ENCODE measurements at regions not wholly inside any gene's neighbourhood (a gene's known extent, or its start where the extent isn't known, plus 50 kb on each side); places are given as distances from the start of the nearest gene placed in this dataset.

GRCh38 chr22:49138250-49138790, 689.4 kb downstream of the BRD1 start:
- Histone ChIP-seq H3K4me3 (ENCODE audit: insufficient read depth, low read depth, low read length, poor library complexity, severe bottlenecking) (no peak overlapping the region), H3K9me3 (ENCODE audit: control insufficient read depth, low read length) (no peaks in the 10 kb centered on the region), H3K36me3 (ENCODE audit: control insufficient read depth, insufficient read depth, low read length) (no peaks in the 10 kb centered on the region), H3K4me1 (ENCODE audit: control insufficient read depth, insufficient read depth, low read length, poor library complexity, severe bottlenecking) (no peaks in the 10 kb centered on the region), H3K27me3 (replicated peaks; ENCODE audit: control insufficient read depth, insufficient read depth, low read length, poor library complexity, severe bottlenecking) (no peaks in the 10 kb centered on the region), H3K27ac (ENCODE audit: insufficient read depth, low read length, poor library complexity, severe bottlenecking) (no peak overlapping the region)
- no peak for DNase-seq

GRCh38 chr22:49137206-49137840, 690.4 kb downstream of the BRD1 start:
- DNase-seq, result no peak
- Histone ChIP-seq H3K9me3 (ENCODE audit: control insufficient read depth, low read length) (no peaks in the 10 kb centered on the region), H3K36me3 (ENCODE audit: control insufficient read depth, insufficient read depth, low read length) (no peaks in the 10 kb centered on the region), H3K27ac (ENCODE audit: insufficient read depth, low read length, poor library complexity, severe bottlenecking) (no peak overlapping the region), H3K4me1 (ENCODE audit: control insufficient read depth, insufficient read depth, low read length, poor library complexity, severe bottlenecking) (no peaks in the 10 kb centered on the region), H3K27me3 (replicated peaks; ENCODE audit: control insufficient read depth, insufficient read depth, low read length, poor library complexity, severe bottlenecking) (no peaks in the 10 kb centered on the region), H3K4me3 (ENCODE audit: insufficient read depth, low read depth, low read length, poor library complexity, severe bottlenecking) (no peak overlapping the region)

DNA sequence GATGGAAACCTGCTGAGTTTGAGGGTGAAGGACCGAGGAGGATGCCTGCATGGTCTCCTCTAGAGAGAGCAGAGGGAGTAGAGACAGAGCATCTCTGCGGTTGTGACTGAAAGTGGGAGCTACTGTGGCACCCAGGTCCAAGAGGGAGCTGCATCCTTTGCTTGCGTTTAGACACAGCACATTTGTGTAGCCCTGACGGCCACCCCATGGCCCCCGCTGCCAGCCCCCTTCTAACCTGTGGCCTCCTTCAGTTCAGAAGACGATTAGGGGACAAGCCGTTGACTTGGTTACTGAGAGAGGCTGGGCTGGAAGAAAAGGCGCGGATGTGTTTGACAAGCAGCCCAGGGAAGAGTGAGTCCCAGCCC, 690.9 kb downstream of the BRD1 start:
- H3K9me3 ChIP-seq (ENCODE audit: control insufficient read depth, low read length), result no peaks in the 10 kb centered on the region

DNA sequence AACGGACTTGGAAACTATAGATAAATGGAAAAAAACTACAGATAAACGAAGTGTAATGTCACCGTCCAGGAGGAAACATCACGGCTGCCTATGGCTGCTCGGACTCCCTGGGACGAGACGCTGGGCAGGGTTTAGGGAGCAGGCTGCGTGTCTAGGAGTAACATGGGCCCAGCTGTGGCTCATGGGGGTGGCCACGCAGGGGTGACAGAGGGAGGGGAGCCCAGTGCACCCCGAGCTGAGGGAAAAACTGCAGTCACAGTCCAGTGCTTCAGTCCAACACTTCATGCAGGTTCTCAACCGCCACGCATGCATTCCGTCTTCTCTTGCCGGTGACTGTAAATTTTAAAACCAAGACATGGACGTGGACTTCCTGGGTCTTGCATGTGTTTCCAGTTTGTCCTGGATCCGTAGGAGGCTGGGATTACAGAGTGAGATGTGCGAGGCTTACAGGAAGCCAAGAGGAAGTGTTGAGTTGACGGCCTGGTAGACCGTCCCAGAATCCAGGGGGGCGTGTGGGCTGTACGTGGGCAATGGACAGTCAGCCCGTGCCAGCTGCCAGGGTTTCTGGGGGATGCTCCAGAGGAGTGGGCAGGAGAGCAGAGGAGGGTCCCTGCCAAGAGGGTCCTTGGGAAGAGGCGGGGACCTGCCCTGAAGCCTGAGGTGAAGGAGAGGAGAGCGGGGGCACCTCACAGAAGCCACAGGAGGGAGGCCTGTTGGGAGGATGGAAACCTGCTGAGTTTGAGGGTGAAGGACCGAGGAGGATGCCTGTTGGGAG, 691.4 kb downstream of the BRD1 start:
- H3K36me3 ChIP-seq (ENCODE audit: control insufficient read depth, insufficient read depth, low read length), result no peaks in the 10 kb centered on the region
- H3K4me3 ChIP-seq (ENCODE audit: insufficient read depth, low read depth, low read length, poor library complexity, severe bottlenecking), result no peak overlapping the region
- no peaks in the 10 kb centered on the region for H3K27me3 ChIP-seq (replicated peaks; ENCODE audit: control insufficient read depth, insufficient read depth, low read length, poor library complexity, severe bottlenecking)
- DNase-seq, result no peak
- H3K4me1 ChIP-seq (ENCODE audit: control insufficient read depth, insufficient read depth, low read length, poor library complexity, severe bottlenecking), result no peaks in the 10 kb centered on the region
- H3K27ac ChIP-seq (ENCODE audit: insufficient read depth, low read length, poor library complexity, severe bottlenecking), result no peak overlapping the region
- H3K9me3 ChIP-seq (ENCODE audit: control insufficient read depth, low read length), result no peaks in the 10 kb centered on the region

More for the DNA sequence above, 690.9 kb downstream of the BRD1 start:
- H3K27ac ChIP-seq (ENCODE audit: insufficient read depth, low read length, poor library complexity, severe bottlenecking), result no peak overlapping the region
- H3K4me3 ChIP-seq (ENCODE audit: insufficient read depth, low read depth, low read length, poor library complexity, severe bottlenecking), result no peak overlapping the region
- DNase-seq, result no peak
- no peaks in the 10 kb centered on the region for H3K4me1 ChIP-seq (ENCODE audit: control insufficient read depth, insufficient read depth, low read length, poor library complexity, severe bottlenecking)
- no peaks in the 10 kb centered on the region for H3K27me3 ChIP-seq (replicated peaks; ENCODE audit: control insufficient read depth, insufficient read depth, low read length, poor library complexity, severe bottlenecking)
- no peaks in the 10 kb centered on the region for H3K36me3 ChIP-seq (ENCODE audit: control insufficient read depth, insufficient read depth, low read length)

DNA sequence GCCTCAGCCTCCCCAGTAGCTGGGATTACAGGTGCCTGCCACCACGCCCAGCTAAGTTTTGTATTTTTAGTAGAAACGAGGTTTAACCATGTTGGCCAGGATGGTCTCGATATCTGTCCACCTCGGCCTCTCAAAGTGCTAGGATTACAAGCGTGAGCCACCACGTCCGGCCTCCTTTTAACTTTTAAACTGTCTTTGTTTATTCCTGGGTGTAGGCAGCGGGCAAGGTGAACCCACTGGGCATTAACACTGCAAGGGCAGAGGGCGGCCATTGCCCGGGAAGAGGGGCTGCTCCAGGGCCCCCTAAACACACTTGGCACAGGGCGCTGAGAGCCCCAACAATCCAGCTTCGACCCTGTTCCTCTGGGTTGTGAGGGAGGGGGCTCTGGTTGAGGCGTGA, 693.6 kb downstream of the BRD1 start:
- Histone ChIP-seq H3K9me3 (ENCODE audit: control insufficient read depth, low read length) (no peaks in the 10 kb centered on the region), H3K27me3 (replicated peaks; ENCODE audit: control insufficient read depth, insufficient read depth, low read length, poor library complexity, severe bottlenecking) (no peaks in the 10 kb centered on the region), H3K4me3 (ENCODE audit: insufficient read depth, low read depth, low read length, poor library complexity, severe bottlenecking) (no peak overlapping the region), H3K27ac (ENCODE audit: insufficient read depth, low read length, poor library complexity, severe bottlenecking) (no peak overlapping the region), H3K36me3 (ENCODE audit: control insufficient read depth, insufficient read depth, low read length) (no peaks in the 10 kb centered on the region), H3K4me1 (ENCODE audit: control insufficient read depth, insufficient read depth, low read length, poor library complexity, severe bottlenecking) (no peaks in the 10 kb centered on the region)
- no peak for DNase-seq

DNA sequence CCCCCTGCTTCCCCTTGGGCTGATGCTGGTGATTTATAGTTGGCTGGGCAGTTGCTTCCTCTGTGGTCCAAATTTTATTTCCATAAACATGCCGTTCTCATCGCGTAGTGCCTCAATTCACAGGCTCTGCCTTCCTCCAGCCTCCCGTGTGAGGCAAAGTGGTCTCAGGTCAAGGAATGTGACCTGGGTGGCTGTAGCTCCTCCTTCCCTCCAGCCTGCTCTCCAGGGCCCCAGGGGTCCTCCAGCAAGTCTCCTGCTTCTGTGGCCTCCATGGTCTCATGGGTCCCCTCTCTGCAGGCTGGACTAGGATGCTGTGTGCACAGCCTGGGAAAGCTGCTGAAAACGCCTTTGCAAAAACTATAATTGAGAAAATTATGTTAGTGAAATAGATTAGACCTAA, 694.1 kb downstream of the BRD1 start:
- Histone ChIP-seq H3K4me3 (ENCODE audit: insufficient read depth, low read depth, low read length, poor library complexity, severe bottlenecking) (no peak overlapping the region), H3K36me3 (ENCODE audit: control insufficient read depth, insufficient read depth, low read length) (no peaks in the 10 kb centered on the region), H3K4me1 (ENCODE audit: control insufficient read depth, insufficient read depth, low read length, poor library complexity, severe bottlenecking) (no peaks in the 10 kb centered on the region), H3K27ac (ENCODE audit: insufficient read depth, low read length, poor library complexity, severe bottlenecking) (no peak overlapping the region), H3K27me3 (replicated peaks; ENCODE audit: control insufficient read depth, insufficient read depth, low read length, poor library complexity, severe bottlenecking) (no peaks in the 10 kb centered on the region), H3K9me3 (ENCODE audit: control insufficient read depth, low read length) (no peaks in the 10 kb centered on the region)
- no peak for DNase-seq

DNA sequence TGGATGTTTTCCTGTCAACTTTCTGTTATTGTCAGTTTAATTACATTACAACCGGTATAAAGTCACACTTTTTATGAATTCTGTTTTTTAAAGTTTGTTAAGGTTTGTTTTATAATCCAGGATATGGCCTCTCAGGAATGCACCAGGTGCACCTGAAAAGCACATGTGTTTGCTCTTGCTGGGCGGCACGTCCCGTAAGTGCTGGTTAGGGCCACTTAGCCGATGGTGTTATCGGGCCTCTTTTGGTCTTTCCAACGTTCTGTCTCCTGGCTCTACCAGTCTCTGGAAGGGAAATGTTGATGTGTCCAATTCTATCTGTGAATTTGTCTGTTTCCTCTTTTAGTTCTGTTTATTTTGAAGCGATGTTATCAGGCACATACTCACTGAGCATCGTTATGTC, 695.7 kb downstream of the BRD1 start:
- no peaks in the 10 kb centered on the region for H3K4me1 ChIP-seq (ENCODE audit: control insufficient read depth, insufficient read depth, low read length, poor library complexity, severe bottlenecking)
- H3K9me3 ChIP-seq (ENCODE audit: control insufficient read depth, low read length), result no peaks in the 10 kb centered on the region
- H3K36me3 ChIP-seq (ENCODE audit: control insufficient read depth, insufficient read depth, low read length), result no peaks in the 10 kb centered on the region
- no peak for DNase-seq
- no peaks in the 10 kb centered on the region for H3K27me3 ChIP-seq (replicated peaks; ENCODE audit: control insufficient read depth, insufficient read depth, low read length, poor library complexity, severe bottlenecking)
- no peak overlapping the region for H3K4me3 ChIP-seq (ENCODE audit: insufficient read depth, low read depth, low read length, poor library complexity, severe bottlenecking)
- no peak overlapping the region for H3K27ac ChIP-seq (ENCODE audit: insufficient read depth, low read length, poor library complexity, severe bottlenecking)

DNA sequence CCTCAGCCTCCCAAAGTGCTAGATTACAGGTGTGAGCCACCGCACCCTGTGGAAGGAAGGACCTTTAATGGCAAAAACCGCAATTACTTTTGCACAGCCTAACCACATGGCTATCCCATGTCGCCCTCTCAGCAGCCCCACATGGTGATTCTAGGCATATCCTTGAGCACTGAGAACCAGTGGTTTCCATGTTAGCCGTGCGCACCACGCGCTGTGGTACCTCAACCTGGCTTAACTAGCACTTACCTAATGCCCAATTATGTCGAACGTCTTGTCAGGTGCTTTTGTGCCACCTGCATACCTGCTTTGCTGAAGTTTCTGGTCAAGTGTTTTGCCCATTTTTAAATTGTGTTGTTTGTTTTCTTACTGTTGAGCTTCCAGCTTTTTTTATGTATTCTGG, 697.9 kb downstream of the BRD1 start:
- DNase-seq, result no peak
- H3K9me3 ChIP-seq (ENCODE audit: control insufficient read depth, low read length), result no peaks in the 10 kb centered on the region
- H3K4me1 ChIP-seq (ENCODE audit: control insufficient read depth, insufficient read depth, low read length, poor library complexity, severe bottlenecking), result no peaks in the 10 kb centered on the region
- no peaks in the 10 kb centered on the region for H3K36me3 ChIP-seq (ENCODE audit: control insufficient read depth, insufficient read depth, low read length)
- H3K27ac ChIP-seq (ENCODE audit: insufficient read depth, low read length, poor library complexity, severe bottlenecking), result no peak overlapping the region
- no peak overlapping the region for H3K4me3 ChIP-seq (ENCODE audit: insufficient read depth, low read depth, low read length, poor library complexity, severe bottlenecking)
- no peaks in the 10 kb centered on the region for H3K27me3 ChIP-seq (replicated peaks; ENCODE audit: control insufficient read depth, insufficient read depth, low read length, poor library complexity, severe bottlenecking)

DNA sequence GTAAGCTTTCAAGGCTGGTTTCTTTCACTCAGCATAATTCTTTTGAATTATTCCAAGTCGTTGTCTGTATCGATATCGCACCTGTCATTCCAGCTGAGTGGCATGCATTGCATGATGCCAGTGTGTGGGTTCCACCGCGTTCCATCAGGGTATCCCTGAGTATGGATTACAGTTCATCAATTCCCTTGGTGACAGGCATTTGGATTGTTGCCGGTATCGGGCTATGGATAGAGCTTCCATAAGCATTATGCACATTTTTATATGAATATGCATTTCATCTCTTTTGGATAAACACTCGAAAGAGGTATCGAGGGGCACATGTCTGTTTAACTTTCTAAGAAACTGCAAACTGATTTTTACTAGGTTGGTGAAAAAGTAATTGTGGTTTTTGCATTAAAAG, 698.8 kb downstream of the BRD1 start:
- Histone ChIP-seq H3K4me1 (ENCODE audit: control insufficient read depth, insufficient read depth, low read length, poor library complexity, severe bottlenecking) (no peaks in the 10 kb centered on the region), H3K9me3 (ENCODE audit: control insufficient read depth, low read length) (no peaks in the 10 kb centered on the region), H3K36me3 (ENCODE audit: control insufficient read depth, insufficient read depth, low read length) (no peaks in the 10 kb centered on the region), H3K27me3 (replicated peaks; ENCODE audit: control insufficient read depth, insufficient read depth, low read length, poor library complexity, severe bottlenecking) (no peaks in the 10 kb centered on the region), H3K4me3 (ENCODE audit: insufficient read depth, low read depth, low read length, poor library complexity, severe bottlenecking) (no peak overlapping the region), H3K27ac (ENCODE audit: insufficient read depth, low read length, poor library complexity, severe bottlenecking) (no peak overlapping the region)
- DNase-seq, result no peak

DNA sequence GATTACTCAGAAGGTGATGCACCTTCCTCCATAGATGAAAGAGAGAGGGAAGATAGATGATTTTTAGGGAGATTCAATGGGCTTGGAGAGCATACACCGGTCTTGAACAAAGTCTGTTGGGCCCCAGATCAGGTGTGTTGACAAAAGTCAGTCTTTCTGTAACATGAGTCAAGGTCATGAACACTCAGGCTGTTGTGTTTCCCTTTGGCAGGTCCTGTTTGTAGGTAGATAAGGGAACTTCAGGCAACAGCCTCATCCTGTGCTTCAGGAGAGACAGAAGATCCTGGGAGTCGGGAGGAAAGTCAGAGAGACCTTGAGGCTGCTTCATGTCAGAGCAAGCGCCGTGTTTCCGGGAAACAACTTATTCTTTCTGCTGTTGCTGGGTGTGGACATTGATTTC, 703.1 kb downstream of the BRD1 start:
- Histone ChIP-seq H3K27me3 (replicated peaks; ENCODE audit: control insufficient read depth, insufficient read depth, low read length, poor library complexity, severe bottlenecking) (no peaks in the 10 kb centered on the region), H3K36me3 (ENCODE audit: control insufficient read depth, insufficient read depth, low read length) (no peaks in the 10 kb centered on the region), H3K27ac (ENCODE audit: insufficient read depth, low read length, poor library complexity, severe bottlenecking) (no peak overlapping the region), H3K4me3 (ENCODE audit: insufficient read depth, low read depth, low read length, poor library complexity, severe bottlenecking) (no peak overlapping the region), H3K9me3 (ENCODE audit: control insufficient read depth, low read length) (no peaks in the 10 kb centered on the region), H3K4me1 (ENCODE audit: control insufficient read depth, insufficient read depth, low read length, poor library complexity, severe bottlenecking) (no peaks in the 10 kb centered on the region)
- no peak for DNase-seq
